ENCODE measurements at regions not wholly inside any gene's neighbourhood (a gene's known extent, or its start where the extent isn't known, plus 50 kb on each side); places are given as distances from the start of the nearest gene placed in this dataset.

DNA sequence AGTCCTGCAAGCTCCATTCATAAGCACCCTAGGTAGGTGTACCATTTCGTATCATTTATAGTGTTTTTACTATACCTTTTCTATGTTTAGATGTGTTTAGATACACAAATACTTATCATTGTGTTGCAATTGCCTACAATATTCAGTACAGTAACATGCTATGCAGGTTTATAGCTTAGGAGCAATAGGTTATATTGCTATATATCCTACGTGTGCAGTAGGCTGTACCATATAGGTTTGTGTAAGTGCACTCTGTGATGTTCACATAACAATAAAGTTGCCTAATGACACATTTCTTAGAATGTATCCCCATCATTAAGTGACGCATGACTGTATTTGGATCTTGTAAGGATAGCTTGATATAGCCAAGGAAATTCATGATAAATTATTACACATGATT, 88.6 kb upstream of the CDH20 start (continued):
- TF ChIP-seq, protein P1, sequence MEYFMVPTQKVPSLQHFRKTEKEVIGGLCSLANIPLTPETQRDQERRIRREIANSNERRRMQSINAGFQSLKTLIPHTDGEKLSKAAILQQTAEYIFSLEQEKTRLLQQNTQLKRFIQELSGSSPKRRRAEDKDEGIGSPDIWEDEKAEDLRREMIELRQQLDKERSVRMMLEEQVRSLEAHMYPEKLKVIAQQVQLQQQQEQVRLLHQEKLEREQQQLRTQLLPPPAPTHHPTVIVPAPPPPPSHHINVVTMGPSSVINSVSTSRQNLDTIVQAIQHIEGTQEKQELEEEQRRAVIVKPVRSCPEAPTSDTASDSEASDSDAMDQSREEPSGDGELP (CRISPR knock-in tag; IDR thresholded peaks at IDR 0.05; ENCODE audit: borderline replicate concordance) = no peak

DNA sequence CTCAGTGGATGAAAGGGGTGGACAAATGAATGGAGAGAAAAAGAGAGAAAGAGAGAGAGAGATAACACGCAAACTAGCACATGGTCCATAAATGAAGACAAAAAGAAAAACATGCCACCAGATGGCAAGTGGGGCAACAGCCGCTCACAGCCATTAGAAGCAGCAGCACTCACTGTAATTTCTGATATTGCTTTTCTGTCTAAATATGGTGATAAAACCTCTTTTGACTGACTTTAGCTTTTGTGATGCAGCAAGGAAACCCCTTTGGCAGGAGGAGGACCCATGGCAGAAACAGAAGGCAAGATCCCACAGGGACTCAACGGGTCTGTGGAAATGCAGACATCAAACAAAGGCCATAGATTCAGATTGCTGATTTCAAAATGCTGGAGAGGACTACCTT, 88.0 kb upstream of the CDH20 start:
- in situ Hi-C loops (cut with MboI) = no loop called here

DNA sequence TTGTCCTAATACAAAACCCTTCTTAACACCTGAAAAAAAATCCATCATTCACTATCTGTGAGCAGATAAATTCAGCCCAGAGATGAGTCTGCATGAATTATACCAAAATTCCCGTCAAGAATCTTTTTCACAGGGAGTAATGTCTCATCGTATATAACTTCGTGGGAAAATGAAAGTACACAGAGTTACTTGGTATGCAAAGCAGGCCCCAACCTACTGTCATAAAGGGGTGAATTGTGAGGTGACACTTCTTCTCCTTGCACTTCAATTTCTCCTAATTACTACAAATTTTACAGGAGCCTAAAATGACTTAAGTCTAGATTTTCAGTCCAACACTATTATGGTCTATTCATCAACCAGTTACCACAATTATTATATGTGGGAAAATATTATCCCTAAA, 84.6 kb upstream of the CDH20 start:
- Histone ChIP-seq H3K27ac (ENCODE audit: extremely low read depth, low read depth, low read length) (no peak overlapping the region), H3K9me3 (replicated peaks; ENCODE audit: control insufficient read depth, insufficient read depth, low read depth, low read length) (no peaks in the 10 kb centered on the region), H3K36me3 (ENCODE audit: control insufficient read depth, insufficient read depth, low read length) (no peaks in the 10 kb centered on the region), H3K9ac (ENCODE audit: insufficient read depth in 1 of 2, low read depth in 2 of 2, low read length in 2 of 2) (no peak overlapping the region), H3K27me3 (ENCODE audit: control insufficient read depth in 2 of 2, insufficient read depth in 2 of 2, low read length in 2 of 2) (no peaks in the 10 kb centered on the region), H3K9me1 (ENCODE audit: control insufficient read depth, insufficient read depth, low read length) (no peaks in the 10 kb centered on the region), H3K79me2 (ENCODE audit: control insufficient read depth, insufficient read depth, low read length) (no peaks in the 10 kb centered on the region), H2AFZ (ENCODE audit: low read depth, low read length) (no peak overlapping the region), H3K4me2 (ENCODE audit: insufficient read depth, low read length) (no peak overlapping the region), H3K4me1 (replicated peaks in 1 of 2; ENCODE audit: control insufficient read depth in 2 of 2, insufficient read depth in 2 of 2, low read length in 2 of 2) (no peaks in the 10 kb centered on the region), H3K4me3 (no peak overlapping the region), H4K20me1 (replicated peaks; ENCODE audit: control insufficient read depth, insufficient read depth, low read length) (no peaks in the 10 kb centered on the region)
- ATAC-seq = no peak
- 0% methylated on average over 1 of the region's 3 CpGs for WGBS (ENCODE audit: insufficient coverage, low coverage, missing lambda C conversion rate)
- no peak for FAIRE-seq
- in situ Hi-C loops (cut with MboI) = no loop called here
- ChIA-PET POLR2A (no interaction called here), CTCF (ENCODE audit: low intra/inter-chr PET ratio) (no interaction called here)
- no TSS peak for BruUV-seq (replicated peaks)
- intact Hi-C loops (cut with micrococcal nuclease) = no loop called here
- no peak for DNase-seq (ENCODE audit: extremely low read depth in 1 of 4, low spot score in 3 of 4)
- TF ChIP-seq DACH1 (IDR thresholded peaks at IDR 0.05; ENCODE audit: partially characterized antibody) = no peak
- TF ChIP-seq FOXK1 (CRISPR knock-in tag; IDR thresholded peaks at IDR 0.05; ENCODE audit: borderline replicate concordance) = no peak
- TF ChIP-seq, protein P2, sequence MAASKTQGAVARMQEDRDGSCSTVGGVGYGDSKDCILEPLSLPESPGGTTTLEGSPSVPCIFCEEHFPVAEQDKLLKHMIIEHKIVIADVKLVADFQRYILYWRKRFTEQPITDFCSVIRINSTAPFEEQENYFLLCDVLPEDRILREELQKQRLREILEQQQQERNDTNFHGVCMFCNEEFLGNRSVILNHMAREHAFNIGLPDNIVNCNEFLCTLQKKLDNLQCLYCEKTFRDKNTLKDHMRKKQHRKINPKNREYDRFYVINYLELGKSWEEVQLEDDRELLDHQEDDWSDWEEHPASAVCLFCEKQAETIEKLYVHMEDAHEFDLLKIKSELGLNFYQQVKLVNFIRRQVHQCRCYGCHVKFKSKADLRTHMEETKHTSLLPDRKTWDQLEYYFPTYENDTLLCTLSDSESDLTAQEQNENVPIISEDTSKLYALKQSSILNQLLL (CRISPR knock-in tag; IDR thresholded peaks at IDR 0.05; ENCODE audit: borderline replicate concordance) = no peak
- TF ChIP-seq SPI1 (IDR thresholded peaks at IDR 0.05; ENCODE audit: borderline replicate concordance, low read depth, low read length) = no peak
- no peak for TF ChIP-seq ARID1B (IDR thresholded peaks at IDR 0.05)
- no peak for TF ChIP-seq LCOR (CRISPR knock-in tag; IDR thresholded peaks at IDR 0.05)
- TF ChIP-seq ZNF586 (CRISPR knock-in tag; conservative IDR thresholded peaks at IDR 0.05) = no peak
- no peak for TF ChIP-seq ZKSCAN3 (CRISPR knock-in tag; IDR thresholded peaks at IDR 0.05)
- TF ChIP-seq ZBTB17 (CRISPR knock-in tag; IDR thresholded peaks at IDR 0.05) = no peak
- no peak for TF ChIP-seq POU5F1 (IDR thresholded peaks at IDR 0.05; ENCODE audit: borderline replicate concordance, low read depth, low read length, partially characterized antibody)
- TF ChIP-seq ZNF12 (CRISPR knock-in tag; IDR thresholded peaks at IDR 0.05) = no peak
- no peak for TF ChIP-seq IRF2 (CRISPR knock-in tag; IDR thresholded peaks at IDR 0.05)
- TF ChIP-seq ARID2 (IDR thresholded peaks at IDR 0.05) = no peak

More for the DNA sequence above, 88.0 kb upstream of the CDH20 start:
- Histone ChIP-seq H3K79me2 (ENCODE audit: control insufficient read depth, insufficient read depth, low read length) (no peaks in the 10 kb centered on the region), H3K9ac (ENCODE audit: insufficient read depth in 1 of 2, low read depth in 2 of 2, low read length in 2 of 2) (no peak overlapping the region), H4K20me1 (replicated peaks; ENCODE audit: control insufficient read depth, insufficient read depth, low read length) (no peaks in the 10 kb centered on the region), H3K9me3 (replicated peaks; ENCODE audit: control insufficient read depth, insufficient read depth, low read depth, low read length) (no peaks in the 10 kb centered on the region), H3K4me1 (replicated peaks in 1 of 2; ENCODE audit: control insufficient read depth in 2 of 2, insufficient read depth in 2 of 2, low read length in 2 of 2) (no peaks in the 10 kb centered on the region), H3K27me3 (ENCODE audit: control insufficient read depth in 2 of 2, insufficient read depth in 2 of 2, low read length in 2 of 2) (no peaks in the 10 kb centered on the region), H3K36me3 (ENCODE audit: control insufficient read depth, insufficient read depth, low read length) (no peaks in the 10 kb centered on the region), H3K9me1 (ENCODE audit: control insufficient read depth, insufficient read depth, low read length) (no peaks in the 10 kb centered on the region), H3K4me3 (no peak overlapping the region), H3K4me2 (ENCODE audit: insufficient read depth, low read length) (no peak overlapping the region), H2AFZ (ENCODE audit: low read depth, low read length) (no peak overlapping the region), H3K27ac (ENCODE audit: extremely low read depth, low read depth, low read length) (no peak overlapping the region)
- DNase-seq (ENCODE audit: extremely low read depth in 1 of 4, low spot score in 3 of 4) (no peak), ATAC-seq (no peak), FAIRE-seq (no peak)
- TF ChIP-seq CHCHD3 (CRISPR knock-in tag; IDR thresholded peaks at IDR 0.05) (no peak), MAZ (CRISPR knock-in tag; conservative IDR thresholded peaks at IDR 0.05 in 1 of 2, IDR thresholded peaks at IDR 0.05 in 1 of 2) (no peak)
- no TSS peak for BruUV-seq (replicated peaks)
- ChIA-PET CTCF (ENCODE audit: low intra/inter-chr PET ratio) (no interaction called here), POLR2A (no interaction called here)
- WGBS (ENCODE audit: insufficient coverage, low coverage, missing lambda C conversion rate) = 0% methylated on average over 2 of the region's 3 CpGs
- intact Hi-C loops (cut with micrococcal nuclease) = no loop called here
